LoVo (cell line): ENCODE measurements at regions not wholly inside any gene's neighbourhood (a gene's known extent, or its start where the extent isn't known, plus 50 kb on each side); places are given as distances from the start of the nearest gene placed in this dataset.

Experiments
- DNase-seq: peaks from one replicate; pipeline ENCODE4 v3.0.0-alpha.2; 2016; ENCODE audit warnings: low spot score

DNA sequence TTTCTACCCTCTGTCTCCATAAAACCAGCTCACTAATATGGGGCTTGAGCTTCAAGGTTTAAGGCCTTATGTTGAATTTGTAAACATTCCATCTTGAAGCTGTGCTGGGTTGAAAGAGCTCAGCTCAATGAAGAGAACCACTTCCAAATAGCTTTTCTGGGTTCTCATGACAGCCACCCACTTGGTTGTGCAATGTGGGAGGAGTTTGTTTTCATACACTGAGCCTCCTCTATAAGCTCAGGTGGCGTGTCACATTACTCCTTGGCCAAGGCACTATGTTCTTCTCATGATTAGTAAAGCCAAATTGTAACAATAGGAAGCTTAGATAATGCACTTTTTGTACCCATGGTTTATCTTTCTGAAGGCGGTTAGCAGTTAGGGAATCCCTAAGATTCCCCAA lies 265.6 kb downstream of the PTEN start:
- no peak for DNase-seq

DNA sequence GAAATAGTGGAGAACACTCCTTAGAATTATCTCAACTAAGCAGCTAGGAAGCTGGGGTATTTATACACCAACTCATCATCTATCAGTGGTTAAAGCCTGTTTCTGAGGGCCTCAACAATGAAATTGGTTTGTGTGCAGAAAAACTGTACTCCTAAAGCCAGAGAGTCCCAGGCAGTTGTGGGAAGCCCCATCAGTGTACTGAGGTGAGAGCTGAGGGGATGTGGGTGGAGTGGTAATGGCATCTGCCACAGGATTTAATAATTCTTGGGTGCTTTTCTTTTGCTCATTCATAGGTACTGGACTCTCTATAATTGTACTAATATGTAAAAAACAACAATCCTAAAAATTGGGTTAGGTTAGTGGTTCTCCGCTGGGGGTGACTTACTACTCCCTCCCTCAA lies 267.5 kb downstream of the PTEN start:
- no peak for DNase-seq

DNA sequence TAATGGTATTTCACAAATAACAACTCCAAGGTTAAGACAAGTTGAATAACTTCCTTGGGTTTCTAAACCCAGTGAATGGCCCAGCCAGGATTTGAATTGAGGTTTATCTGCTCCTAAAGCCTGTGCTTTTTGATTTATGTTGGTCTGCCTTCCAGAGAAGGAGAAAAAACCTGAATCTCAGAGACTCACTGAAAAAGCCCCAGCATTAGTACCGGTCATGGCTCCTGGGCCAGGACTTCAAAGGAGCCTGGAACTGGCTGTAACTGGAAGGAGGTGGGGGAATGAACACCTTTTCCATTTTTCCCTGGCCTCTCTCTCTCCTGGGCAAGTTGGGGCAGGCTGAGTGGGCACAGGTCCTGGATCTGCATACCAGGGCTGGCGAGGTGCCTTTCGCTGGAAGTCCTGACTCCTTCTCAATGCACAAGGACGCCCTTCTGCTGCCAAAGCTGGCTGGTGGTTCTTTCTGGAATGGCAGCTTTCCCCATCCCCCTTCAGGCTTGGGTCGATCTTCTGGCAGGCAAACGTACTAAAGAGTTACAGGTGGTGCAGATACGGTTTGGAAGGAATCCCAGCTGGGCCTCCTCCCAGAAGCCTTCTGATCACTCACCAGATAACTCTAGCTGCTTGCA lies 268.2 kb downstream of the PTEN start:
- peak; percentile 11 for DNase-seq

DNA sequence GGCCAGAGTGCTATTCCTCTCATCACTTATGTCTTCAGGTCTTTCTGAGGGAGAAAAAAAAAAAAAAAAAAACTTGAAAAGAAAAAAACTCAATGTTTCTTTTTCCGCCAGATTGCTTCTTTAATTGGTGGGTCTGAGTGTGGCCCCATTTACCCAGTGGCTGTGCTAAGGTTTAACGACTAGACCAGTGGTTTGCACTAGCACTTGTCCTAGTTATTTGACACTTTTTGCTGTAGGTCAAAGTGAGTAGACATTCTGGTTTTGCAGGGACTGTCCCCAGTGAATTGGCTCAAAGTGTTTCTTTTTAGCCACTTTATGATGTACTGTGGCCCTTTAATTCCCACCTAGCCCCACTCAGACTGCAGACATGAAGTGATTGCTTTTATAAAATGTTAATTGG lies 273.3 kb downstream of the PTEN start:
- DNase-seq: no peak

DNA sequence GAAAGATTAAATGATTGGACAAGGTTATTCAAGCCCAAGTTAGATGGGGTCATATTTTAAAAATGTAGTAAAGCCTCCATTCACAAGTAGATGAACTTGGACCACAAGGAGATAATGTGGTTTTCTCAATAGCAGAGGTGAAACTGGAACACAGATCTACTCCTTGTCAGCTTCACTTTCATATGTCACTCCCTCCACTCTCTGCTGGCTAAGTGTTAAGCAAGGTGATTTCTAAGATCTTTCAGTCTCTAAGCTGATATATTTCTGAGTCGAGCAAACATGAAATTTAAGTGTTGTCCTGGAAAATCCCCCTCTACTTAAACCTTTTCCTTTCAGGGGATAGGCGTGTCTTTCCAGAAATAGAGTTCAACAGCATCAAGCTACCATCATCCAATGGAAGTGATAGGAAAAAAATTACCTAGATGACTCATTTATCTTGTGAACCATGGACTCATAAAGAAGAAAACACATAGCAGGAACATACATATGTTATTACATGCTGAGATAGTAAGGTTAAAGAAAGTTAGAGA lies 275.0 kb downstream of the PTEN start:
- peak; percentile 34 for DNase-seq

DNA sequence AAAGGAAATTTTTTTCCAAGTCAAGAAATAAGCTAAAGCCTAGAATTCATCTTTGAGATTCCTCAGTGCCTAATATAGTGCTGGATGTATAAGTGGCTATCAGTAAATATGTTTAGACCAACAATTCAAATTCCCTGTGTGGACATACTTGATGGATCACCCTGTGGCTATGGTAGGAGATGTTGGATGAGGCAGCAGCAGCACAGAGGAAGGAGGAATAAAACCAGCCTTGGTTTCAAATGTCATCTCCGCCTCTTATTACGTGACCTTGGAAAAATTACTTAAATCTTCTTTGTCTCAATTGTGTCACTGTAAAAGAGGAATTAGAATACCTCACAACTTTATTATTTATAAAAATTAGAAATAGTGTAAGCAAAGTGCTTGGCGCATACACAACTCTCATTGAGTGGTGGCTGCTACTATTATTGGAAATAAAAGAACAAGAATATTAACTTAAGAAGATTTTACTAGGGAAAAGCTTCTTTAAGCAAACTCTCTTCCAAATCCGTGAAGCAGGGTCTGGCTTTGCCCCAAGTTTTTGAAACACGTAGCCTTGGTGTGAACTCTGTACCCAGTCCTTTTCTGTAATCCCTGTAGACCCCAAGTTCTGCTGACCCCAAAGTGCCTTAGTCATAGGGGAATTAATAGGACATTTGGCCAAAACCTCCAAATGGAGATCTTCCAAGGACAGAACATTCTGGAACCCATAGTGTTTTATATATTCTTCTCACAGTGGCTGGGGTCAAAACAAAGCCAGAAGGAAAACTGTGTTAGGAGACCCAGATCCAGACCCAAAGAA lies 283.8 kb downstream of the PTEN start:
- DNase-seq: no peak

DNA sequence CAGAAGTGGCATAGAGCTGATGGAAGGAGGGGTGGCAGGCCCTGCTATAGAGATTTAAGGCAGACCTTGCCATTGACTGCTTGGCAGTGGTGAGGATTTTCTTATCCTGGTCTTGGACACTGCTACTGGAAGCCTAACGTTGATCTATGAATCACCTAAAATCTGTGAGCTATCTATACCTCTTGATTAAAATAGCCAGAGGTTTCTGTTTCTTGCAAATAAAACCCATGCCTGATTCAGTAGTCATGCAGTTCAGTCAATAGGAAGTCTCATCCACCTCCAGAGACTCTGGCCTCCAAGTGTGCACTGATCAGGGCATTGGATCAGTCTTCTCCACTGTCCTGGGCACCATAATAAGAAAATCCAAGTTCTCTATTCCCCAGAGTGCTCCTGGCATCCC lies 286.5 kb downstream of the PTEN start:
- DNase-seq: no peak

DNA sequence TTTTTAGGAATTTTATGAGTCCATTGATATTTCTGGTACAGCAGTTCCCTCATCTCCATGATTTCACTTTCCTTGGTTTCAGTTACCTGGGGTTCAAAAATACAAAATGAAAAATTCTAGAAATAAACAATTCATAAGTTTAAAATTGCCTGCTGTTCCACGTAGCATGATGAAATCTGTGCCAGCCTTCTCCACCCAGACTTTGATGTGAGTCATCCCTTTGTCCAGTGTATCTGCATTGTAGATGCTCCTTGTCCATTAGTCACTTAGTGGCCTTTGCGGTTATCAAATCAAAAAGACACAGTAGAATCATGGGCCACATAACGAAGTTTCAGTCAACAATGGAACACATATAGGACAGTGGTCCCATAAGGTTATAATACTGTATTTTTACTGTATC lies 286.9 kb downstream of the PTEN start:
- DNase-seq: no peak

DNA sequence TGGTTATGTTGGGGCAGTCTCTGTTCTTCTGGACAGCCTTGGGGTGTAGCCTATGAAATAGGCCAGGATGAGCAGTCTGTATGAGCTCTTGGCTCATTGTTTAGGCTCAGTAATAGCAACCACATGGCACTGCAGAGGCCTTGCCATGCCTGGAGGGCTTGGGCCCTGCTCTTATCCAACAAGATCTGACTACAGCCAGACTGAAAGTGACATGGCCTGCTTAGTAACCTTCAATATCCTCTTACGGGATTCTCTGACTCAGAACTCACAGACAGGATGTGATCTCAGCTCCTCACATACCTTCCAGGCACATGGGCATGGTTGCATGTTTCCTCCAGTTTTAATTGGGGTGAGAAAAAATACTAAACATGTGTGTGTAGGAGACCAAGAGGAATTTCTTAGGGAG lies 289.3 kb downstream of the PTEN start:
- DNase-seq: no peak

DNA sequence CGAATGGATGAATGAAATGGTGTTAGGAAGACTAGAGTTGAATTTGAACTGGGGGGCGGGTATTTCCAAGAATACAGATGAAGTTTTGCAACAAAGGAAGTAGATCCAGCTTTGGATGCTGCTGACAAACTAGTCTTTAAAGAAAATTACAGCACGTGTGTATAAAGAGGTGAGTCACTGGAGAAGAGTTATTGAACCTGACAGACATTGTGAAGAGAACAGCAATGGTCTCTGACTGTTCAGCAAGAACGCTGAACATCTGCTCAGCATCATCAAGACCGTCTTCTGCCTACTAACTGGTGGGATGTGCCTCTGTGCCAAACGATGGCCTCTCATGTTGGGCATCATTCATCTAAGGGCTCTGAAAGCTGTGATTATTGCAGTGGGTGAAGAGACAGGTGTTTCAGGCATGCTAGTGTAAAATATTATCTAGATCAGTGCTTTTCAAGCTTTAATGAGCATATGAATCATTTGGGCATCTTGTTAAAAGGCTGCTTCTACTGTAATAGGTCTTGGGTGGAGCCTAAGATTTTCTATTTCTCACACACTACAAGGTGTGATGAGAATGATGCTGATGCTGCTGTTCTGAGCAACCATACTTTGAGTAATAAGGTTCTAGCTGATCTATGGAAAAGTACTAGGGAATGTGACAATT lies 291.3 kb downstream of the PTEN start:
- DNase-seq: no peak

DNA sequence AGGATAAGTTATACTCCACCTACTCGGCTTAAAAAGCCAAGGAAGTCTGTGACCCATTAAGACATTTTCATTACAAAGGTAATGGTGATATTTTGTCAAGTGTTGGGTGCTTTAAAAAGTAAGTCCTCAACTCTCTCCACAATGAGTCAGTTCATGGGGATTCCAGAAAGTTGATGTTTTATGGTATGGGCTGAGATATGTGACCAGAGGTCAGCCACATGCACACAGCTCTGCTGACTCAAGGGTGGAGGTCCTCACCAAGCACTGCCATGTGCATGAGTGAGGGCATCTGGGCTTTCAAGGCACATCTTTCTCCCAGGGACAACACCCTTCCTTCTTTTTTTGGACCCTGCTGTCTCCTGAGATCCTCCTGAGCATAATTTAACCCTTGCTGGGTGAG lies 292.9 kb downstream of the PTEN start:
- no peak for DNase-seq

DNA sequence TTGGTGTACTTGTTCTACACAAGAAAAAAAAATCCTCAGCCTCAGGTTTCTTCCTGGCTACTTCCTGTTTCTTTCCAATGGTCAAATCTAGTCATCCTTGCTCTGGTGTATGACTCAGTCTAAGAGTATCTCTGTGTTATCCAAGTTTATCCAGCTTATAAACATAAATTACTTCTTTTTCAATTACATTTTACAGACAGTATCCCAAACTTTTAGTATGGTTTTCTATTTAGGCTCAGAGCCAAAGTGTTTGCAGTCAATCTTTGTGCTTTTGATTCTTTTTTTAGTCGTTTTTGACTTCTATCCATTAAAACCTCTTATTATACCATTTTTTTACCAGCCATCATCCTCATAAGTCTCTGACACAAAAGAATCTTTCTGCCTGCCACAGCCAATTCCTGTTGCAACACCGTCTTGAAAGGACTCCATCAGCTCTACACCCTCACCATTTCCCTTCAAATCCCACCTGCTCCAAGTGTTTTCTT lies 294.6 kb downstream of the PTEN start:
- peak; percentile 64 for DNase-seq

DNA sequence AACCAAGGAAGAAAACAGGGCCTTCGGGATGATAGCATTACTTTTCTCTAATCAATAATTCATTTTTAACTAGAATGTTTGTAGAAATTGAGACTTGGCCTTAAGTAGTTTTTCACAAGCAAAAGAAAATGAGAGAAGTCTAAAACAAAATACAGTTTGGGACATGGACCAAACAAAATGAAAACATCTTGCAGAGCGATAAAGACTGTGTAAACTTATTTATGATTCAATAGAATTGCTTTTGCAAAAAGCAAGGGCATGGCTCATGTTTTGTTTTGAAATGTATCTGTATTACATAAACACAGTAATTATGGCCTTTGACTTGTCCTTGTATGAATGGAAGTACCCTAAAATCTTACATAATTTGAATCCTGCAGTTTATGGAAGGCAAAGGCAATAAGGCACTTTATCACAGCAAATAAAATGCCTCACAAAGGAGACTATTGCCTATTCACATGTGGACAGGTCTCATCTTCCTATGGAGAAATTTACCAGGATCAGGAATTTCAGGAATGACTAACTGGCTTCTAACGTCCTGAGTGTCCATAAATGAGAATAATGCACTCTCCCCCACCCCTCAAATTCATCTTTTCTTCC lies 295.2 kb downstream of the PTEN start:
- DNase-seq: no peak

DNA sequence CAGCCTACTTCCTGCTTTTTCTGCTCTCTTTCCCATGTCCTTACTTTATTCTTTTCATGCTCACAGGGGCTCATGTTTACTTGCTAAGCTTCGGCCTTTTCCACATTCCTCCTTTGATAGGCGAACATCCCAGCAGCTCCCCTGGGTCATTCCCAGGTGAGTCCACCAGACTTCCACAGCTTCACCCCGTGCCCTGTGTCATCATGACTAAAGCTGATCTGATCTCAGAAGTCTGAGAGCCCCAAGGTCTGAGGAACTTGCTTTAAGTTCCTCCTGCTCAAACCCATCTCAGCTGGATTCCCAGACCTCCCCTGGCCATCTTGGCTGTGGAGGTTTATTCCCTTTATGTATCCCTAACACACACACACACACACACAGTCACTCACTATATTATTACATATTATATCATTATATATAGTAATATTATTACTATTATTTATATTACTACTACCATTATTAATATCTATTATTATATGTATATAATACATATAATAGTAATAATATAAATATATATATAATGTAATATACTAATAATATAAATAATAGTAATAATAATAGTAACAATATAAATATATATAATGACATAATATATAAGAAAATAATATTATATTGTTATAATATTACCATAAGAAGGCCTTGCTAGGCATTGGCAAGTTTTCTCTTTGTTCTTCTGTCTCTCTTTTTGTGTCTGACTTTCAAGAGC lies 295.9 kb downstream of the PTEN start:
- DNase-seq: no peak

DNA sequence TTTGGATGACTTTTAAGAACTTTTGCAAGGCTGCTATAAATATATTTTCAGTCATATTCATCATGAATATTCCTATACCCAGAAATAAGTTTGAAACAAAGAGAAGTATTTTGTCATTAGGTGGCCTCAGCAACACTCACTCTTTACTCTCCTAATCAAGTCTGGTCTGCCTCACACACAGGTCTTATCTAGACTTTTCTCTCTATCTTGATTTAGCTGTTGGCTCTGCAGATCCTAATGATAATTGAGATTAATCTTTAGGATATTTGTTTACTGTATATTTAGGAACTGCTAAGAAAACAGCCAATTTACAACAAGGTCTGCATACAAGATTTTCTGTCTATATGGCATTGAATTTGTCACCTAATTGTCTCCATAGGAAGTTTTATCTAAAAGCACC lies 297.6 kb downstream of the PTEN start:
- no peak for DNase-seq

DNA sequence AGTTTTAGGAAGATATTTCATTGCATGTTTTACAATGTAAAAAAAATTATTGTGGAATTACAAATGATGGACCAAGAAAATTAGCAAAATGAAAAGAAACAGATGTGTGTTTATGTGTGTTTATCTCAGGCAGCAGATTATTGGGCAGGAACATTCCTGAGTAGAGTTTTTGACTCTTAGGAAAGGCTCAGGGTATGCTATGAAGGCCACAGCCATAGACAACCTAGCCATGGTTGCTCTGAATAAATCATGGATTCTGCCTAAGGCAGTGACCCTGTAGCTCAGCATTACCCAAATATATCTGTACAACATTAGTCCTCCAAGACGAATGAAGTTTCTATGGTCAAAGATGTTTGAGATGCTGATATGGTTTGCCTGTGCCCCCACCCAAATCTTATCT lies 298.3 kb downstream of the PTEN start:
- no peak for DNase-seq

DNA sequence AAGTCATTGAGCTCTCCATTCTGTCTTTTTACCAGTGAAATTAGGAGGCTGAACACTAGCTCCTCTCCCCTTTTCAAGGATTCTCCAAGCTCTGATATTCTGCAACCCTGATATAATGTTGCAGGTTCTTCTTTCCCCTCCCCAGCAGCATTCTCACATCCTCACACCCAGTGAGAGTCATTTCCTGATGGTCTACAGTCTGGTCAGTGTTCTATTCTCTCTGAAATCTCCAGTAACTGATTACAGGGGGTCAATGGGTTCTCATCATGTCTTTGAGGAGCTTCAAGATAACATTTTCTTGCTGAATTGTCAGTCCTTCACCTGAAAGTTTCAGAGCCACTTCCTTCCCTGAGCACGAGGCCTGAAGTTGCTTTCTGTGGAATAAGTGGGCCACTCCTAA lies 299.4 kb downstream of the PTEN start:
- DNase-seq: no peak

DNA sequence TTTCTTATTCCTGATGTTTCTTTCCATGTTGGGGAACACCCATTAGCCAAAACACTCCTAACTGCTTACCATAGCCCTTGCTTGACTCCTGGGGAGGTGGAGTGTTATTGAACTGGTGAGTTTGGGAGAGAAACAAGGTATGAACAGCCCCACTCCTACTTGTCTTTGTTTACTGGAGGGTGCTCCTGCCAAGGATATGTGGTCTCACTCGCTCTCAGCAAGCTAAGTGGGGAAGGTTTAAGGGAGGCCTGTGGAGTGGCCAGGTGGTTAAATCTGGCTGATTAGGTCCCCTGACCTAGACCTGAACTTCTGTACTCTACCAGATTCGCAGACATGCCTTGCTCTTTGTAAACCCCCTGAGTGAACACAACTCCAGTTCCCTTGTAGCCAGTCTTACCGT lies 300.1 kb downstream of the PTEN start:
- DNase-seq: no peak

DNA sequence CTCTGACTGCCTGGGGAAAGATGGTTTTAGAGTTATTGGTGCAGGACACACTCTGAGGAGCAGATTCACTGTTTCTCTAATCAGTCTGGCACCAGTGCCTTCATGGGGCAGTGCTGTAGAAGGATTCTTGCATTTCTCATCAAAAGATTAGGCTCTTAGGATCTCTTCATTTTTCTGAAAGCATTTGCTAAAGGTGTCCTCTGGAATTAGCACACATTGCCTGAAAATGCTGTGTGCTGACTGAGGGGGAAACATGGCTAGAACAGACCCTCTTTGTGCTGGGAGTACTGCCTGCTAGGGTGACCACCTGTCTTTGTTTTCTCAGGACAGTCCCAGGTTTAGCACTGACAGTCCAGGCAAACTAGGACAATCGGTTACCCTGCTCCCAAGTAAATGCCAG lies 301.0 kb downstream of the PTEN start:
- no peak for DNase-seq

DNA sequence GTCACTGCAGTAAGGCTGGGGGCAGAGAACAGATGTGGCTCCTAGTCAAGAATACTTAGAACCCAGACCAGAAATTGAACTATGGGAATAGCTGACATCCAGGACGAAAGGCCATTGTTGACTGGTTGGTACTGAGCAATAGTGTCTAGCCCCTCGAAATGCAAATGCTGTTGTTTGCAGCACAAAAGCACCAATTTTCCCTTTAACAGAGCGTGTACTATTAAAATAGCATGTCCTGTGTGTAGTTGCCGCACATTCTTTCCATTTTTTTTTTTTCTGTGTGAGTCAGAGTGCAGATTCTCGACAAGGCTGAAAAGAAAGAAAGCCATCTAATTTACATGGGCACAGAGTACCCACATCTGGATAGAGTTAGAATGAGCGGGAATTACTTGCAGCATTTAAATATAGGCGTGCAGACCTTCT lies 302.4 kb downstream of the PTEN start:
- DNase-seq: no peak

DNA sequence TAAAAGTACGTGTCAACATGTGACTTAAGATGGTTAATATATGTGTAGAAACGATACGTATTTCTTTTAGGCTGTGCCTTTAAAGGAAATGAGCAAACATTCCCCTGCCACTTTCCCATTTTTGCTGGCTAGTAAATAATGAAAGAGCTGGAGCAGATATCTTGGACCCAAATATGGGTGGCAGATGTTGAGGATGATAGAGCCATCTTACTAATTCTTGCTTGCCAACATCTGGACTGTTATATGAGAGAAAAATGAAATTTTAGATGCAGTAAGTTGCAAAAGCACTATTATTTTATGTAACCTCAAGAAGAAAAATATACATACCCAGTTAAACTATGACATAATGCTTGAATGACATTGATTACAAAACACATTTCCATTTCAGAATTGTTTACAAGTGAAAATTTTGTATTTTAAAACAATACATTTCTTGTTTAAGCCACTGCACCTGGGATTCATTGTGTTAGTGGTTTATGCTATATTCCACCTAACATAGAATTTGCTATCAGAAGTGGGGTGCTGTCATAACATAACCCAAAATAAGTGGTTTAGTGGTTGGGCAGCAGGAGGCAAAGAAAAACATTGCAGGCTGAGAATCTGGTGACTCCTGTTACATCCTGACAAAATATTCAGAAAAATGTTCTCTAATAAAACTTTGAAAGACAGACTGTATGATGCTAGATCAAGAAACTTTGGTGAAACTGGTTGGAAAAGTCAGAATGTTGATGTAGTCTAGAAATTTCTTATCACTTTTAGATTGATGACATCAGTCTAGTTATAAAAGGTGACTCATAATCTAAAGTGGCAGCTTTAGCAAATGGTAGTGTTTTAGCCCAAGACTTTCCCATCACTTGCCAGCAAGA lies 305.0 kb downstream of the PTEN start:
- DNase-seq: no peak
